ENCODE measurements at regions not wholly inside any gene's neighbourhood (a gene's known extent, or its start where the extent isn't known, plus 50 kb on each side); places are given as distances from the start of the nearest gene placed in this dataset.

DNA sequence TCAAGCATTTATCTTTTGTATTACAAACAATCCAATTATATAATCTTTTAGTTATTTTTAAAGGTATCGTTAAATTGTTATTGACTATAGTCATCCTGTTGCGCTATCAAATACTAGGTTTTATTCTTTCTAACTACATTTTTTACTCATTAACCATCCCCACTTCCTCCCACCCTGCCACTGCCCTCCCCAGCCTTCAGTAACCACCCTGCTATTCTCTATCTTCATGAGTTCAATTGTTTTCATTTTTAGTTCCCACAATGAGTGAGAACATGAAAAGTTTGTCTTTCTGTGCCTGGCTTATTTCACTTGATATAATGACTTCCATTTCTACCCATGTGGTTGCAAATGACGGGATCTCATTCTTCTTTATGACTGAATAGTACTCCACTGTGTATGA, 94.1 kb upstream of the MYOCD start:
- TF ChIP-seq, protein P1, sequence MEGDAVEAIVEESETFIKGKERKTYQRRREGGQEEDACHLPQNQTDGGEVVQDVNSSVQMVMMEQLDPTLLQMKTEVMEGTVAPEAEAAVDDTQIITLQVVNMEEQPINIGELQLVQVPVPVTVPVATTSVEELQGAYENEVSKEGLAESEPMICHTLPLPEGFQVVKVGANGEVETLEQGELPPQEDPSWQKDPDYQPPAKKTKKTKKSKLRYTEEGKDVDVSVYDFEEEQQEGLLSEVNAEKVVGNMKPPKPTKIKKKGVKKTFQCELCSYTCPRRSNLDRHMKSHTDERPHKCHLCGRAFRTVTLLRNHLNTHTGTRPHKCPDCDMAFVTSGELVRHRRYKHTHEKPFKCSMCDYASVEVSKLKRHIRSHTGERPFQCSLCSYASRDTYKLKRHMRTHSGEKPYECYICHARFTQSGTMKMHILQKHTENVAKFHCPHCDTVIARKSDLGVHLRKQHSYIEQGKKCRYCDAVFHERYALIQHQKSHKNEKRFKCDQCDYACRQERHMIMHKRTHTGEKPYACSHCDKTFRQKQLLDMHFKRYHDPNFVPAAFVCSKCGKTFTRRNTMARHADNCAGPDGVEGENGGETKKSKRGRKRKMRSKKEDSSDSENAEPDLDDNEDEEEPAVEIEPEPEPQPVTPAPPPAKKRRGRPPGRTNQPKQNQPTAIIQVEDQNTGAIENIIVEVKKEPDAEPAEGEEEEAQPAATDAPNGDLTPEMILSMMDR (IDR thresholded peaks at IDR 0.05): no peak
- no peak for TF ChIP-seq POLR2A (IDR thresholded peaks at IDR 0.05)
